IPS-NIHi7 (cell line): ENCODE measurements at regions not wholly inside any gene's neighbourhood (a gene's known extent, or its start where the extent isn't known, plus 50 kb on each side); places are given as distances from the start of the nearest gene placed in this dataset.
"Not testable (repeated sequence)": the region's sequence is repeated elsewhere in the genome, so short reads cannot be mapped to it uniquely, and the experiment has no call there.

ENCODE experiments used
- DNase-seq: peaks from one replicate; pipeline ENCODE4 v3.0.0; 2012; ENCODE audit warnings: mixed read lengths; ENCODE audit errors: extremely low spot score

DNA sequence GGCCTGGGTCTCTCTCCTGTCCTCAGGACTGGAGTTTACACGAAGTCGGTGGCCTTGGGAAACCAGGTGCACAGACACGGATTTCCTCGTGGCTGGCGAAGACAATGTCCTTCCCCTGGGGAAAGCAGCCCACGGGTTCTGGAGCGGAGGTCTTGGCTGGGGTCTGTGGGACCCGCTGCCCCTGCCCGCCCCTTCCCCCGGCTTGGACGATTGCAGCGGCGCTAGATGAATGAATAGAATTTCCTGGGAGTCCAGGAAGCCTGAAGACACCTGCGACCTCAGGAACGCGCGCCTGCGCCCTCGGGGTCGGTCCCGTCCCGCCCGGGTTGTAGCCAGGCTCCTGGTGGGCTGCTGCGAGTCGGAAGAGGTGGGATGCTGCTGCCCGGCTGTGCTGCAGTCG is 564.7 kb downstream of the TSPY10 start:
- DNase-seq = peak; percentile 0

DNA sequence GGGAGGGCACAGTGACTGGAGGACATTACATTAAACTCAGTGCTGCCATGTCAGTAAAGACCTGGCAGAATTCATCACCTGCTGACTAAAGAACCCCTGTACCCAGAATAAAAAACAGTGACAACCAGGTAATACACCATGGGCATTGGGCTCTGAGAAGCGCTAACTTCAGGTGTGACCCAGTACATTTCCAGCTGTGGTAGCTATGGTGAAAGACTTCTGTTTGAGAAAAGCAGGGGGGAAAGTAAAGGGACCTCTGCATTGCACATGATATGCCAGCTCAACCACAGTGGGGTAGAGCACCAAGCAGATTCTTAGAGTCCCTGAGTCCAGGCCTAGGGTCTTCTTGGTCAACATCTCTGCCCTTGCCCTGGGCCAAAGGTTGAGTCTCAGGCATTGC is 578.6 kb downstream of the TSPY10 start:
- not testable (repeated sequence) for DNase-seq
